SK-N-SH treated with all-trans-retinoic acid at 6 μM for 48 hours (cell line): ENCODE measurements at regions not wholly inside any gene's neighbourhood (a gene's known extent, or its start where the extent isn't known, plus 50 kb on each side); places are given as distances from the start of the nearest gene placed in this dataset.

Experiments
- CREB5 ChIP-seq: fragments of 250-450 bp; sonication (Bioruptor Pico); IDR thresholded peaks from 2 replicates; pipeline ENCODE4 v1.5.1; 2020; ENCODE audit warnings: low read depth, mild to moderate bottlenecking, moderate library complexity
- RARB ChIP-seq: fragments of 250-450 bp; sonication (Bioruptor Pico); IDR thresholded peaks from 2 replicates; pipeline ENCODE4 v1.8.0; 2021; ENCODE audit warnings: mild to moderate bottlenecking, moderate library complexity

- no peak for TF ChIP-seq CREB5
- no peak for TF ChIP-seq RARB (CRISPR knock-in tag)
These were observed 266.7 kb downstream of the IL20RB start for GRCh38 chr3:137224464-137224863.
